Suppressor macrophage treated with lipopolysaccharide for 1 hour (primary cell): ENCODE measurements at regions not wholly inside any gene's neighbourhood (a gene's known extent, or its start where the extent isn't known, plus 50 kb on each side); places are given as distances from the start of the nearest gene placed in this dataset.
"Not testable (repeated sequence)": the region's sequence is repeated elsewhere in the genome, so short reads cannot be mapped to it uniquely, and the experiment has no call there.

Experiments used
- DNase-seq, 3 donors: peaks; one replicate each; pipeline ENCODE4 v3.0.0-alpha.2; 2020 to 2022

GRCh38 chr18:38250971-38251370 lies 685.4 kb upstream of the CELF4 start:
- DNase-seq = no peak

GRCh38 chr18:38244480-38244879 lies 678.9 kb upstream of the CELF4 start:
- DNase-seq = no peak

DNA sequence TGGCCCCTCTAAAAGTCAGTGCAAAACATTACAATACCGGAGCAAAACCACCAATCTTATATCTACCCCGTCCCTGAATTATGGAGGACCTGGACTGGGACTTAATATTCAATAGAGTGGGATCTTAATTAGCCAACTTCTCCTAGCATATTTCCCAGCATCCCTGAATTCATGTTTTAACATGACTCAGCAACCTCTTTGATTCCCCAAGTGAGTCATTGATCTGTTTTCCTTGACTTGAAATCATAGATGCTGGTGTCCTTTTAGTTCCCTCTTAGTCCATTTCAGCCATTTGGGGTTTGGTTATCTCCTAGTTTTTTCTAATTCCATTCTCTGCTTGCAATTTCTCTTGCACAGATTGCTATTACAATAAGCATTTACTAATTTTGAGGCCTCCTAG lies 677.7 kb upstream of the CELF4 start:
- DNase-seq = no peak

- no peak for DNase-seq
These were observed 676.1 kb upstream of the CELF4 start for GRCh38 chr18:38241736-38242135.

- DNase-seq = no peak
These were observed 675.6 kb upstream of the CELF4 start for GRCh38 chr18:38241216-38241615.

GRCh38 chr18:38239606-38240005 lies 674.0 kb upstream of the CELF4 start:
- no peak for DNase-seq

DNA sequence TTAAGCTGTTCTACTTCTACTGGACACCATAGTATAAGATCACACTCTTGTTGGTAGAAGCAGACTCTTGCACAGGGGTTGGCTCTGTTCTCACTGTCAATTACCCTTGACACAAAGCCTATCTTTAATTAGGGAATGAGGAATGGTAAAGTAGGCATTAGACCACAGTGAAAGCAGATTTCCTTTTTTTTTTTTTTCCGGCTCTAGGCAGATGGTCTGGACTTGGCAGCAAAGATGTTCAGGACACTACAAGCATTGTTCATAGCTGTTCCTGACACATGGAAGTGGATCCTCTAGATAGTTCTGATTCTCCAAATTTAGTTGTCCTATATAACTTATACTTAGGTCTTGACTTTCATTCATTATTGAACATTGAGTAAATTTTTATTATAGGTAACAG lies 672.2 kb upstream of the CELF4 start:
- no peak for DNase-seq

DNA sequence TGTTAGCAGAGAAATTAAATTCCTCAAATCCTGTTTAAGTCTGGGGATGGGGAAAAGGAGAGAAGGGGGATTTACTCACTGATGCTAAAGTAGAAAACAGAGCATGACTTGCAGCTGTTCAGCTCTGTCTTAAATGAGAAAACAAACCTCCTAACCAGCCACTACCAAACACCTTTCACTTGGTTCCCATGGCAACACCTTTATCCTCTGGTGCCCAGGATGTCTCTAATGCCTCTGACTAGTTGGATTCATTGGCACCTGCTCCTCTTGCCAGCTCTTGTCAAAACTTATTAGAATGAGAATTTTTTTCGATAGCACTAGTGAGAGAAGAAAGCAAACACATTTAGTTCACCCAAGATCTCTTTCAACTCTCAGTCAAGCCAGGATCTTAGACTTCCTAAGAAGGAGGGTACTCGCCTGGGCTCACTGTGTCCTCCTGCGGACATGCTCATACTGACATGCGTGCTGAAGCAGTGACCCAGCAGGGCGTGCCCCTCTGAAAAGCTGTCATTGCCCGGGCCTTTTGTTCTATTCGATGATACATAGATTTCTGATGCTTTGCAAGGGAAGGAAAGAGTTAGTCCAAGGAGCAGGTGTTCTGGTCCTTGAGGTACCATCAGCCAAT lies 656.0 kb upstream of the CELF4 start:
- DNase-seq = no peak

DNA sequence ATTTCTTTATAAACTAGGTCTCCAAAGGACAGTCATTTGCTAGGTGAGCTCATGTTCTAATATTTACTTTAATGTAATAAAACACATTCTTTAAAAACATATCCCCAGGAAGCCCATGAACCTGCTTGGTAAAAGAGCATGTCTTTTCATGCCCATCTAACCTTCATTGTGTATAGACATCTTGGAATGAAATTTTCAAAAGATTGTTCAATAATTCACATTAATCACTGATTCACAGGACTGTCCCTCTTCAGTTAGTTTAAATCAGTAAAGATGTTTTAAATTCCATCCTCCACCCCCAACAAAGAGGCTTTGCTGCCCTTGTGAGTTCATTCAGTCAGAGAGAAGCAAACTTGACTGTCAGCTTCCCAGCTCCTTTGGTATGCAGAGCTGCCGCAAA lies 633.4 kb upstream of the CELF4 start:
- DNase-seq = no peak

DNA sequence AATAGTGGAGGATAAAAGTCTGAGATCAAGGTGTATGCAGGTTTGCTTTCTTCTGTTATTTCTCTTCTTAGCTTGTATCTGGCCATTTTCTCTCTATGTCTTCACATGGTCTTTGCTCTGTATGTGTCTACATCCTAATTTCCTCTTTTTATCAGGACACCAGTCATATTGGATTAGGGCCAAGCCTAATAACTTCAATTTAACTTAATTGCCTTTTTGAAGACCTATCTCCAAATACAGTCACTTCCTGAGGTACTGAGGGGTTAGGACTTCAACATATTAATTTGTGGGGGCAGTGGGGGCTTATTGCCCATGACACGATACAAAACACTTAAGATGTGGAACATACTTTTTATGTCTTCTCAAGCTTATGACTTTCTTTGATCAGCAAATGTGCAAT lies 632.9 kb upstream of the CELF4 start:
- no peak for DNase-seq

DNA sequence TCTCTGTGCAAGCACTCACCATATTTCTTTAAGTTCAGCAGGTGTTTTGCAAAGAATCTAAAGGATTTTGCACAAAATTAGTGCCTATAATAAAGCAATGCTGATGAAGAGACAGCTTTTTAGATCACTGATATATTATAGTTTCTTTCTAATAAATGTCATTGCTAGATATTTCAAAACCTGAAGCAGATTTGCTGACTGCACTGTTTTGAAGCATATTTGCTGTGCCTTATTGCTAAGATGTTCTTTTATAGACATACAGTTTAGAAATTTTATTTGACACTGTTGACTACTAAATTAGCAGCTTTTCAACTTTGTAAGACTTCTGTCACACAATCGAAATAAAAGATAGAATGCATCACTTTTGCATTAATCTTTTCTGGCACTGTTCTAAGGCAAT lies 620.9 kb upstream of the CELF4 start:
- DNase-seq = no peak

- DNase-seq = no peak
These were observed 609.0 kb upstream of the CELF4 start for GRCh38 chr18:38174594-38174993.

DNA sequence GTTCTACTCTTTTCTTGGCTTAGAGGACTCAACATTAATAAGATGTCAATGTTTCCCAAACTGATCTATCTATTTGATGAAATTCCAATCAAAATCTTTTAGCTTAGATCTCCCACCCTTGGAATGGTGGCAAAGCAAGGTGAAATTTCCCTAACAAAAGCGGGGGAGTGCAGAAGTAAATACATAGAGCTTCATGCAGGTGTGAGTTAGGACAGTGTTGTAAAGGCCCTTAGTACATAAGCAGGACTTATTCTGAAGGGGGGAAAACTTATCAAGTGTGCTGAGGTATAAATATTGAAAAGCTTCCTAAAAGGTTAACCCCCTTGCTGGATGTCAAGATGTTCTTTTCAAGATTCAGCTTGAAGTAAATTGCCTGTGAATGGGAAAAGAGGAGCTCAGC lies 608.6 kb upstream of the CELF4 start:
- no peak for DNase-seq

GRCh38 chr18:38170845-38171244 lies 605.2 kb upstream of the CELF4 start:
- DNase-seq = no peak

DNA sequence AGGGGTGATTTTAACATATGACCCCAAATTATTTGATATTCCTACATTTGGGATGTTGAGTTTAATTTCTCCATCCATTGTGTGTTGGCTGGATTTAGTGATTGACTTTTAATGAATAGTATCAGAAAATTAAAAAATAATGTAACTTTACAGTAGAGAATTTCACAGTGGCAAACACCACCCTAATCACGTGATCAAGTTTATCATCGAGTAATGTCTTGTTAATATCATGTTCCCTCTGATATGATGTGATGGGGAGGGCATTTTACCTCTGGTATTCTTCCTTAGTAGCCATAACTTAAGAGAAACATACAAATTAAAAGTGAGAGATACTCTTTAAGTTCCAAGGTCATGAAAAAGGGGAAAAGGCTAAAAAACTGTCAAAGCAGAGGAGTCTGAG lies 602.0 kb upstream of the CELF4 start:
- no peak for DNase-seq

GRCh38 chr18:38153116-38153515 lies 587.5 kb upstream of the CELF4 start:
- not testable (repeated sequence) for DNase-seq

- DNase-seq = no peak
These were observed 551.1 kb upstream of the CELF4 start for GRCh38 chr18:38116716-38117115.

- no peak for DNase-seq
These were observed 549.6 kb upstream of the CELF4 start for GRCh38 chr18:38115201-38115600.

DNA sequence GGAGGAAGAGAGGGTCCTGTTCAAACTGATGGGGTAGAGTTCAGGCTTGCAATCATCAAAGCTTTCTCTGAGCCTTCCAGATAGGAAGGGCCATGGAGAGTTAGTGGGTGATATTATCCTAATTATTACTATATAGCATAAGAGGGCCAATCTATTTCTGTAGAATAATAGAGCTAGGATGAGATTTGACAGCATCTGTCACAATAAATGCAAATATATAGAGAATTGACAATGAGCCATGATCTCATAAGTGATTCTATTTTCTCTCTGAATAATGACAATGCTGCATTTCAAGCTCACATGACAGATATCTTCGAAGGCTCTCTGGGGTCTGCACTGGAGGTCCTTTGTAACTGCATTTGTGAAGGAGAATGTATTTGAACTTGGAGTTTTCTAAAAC lies 521.9 kb upstream of the CELF4 start:
- DNase-seq = no peak

DNA sequence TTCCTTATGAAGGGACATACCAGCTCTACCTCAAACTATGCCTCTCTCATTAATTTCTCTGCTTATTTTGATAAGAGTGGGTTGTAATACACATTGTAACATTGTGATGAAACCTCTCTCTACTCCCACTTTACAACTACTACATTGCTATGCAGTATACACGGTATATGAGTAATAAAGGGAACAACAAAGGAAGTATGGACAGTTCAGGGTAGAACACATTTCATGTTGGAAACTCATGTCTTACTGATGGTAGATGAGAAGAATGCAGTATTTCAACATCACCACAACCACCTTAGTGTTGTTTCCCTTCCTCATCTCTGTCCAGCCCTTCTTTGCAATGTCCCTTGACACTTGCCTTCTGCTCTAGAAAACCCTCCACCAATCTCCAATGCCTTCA lies 515.9 kb upstream of the CELF4 start:
- DNase-seq = no peak

GRCh38 chr18:38077229-38077628 lies 511.6 kb upstream of the CELF4 start:
- DNase-seq = no peak

DNA sequence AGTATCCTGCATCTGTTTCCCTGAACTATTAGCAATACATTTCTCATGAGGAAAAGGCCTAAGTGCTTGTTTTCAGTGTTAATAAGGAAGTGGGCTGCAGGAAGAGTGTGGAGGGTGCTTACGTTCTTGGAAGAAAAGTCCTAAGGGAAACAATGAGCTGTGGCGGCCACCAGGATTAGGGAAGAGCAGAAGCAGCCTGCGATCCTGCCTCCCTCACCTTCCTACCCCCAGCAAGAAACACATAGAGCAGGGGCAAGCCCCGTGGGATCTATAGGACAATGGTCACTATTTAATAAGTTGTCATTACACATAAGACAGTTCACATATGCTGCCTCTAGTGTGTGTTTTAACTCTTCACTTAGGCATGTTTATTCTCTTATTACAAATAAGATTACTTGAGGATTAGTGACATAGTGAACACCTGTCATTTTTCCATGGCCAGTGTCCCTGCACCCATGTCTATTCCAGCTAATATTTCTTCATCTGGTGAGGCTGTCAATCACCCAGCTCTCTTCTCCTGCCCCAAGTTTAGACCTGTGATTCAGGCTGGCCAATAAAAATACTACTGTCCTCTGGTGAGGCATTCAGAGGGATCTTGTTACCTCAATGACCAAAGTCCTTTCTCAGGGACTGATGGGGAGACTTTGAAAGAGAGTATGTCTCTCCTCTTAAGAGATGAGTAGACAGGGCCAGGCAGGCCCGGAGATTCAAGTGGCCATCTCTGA lies 510.9 kb upstream of the CELF4 start:
- no peak for DNase-seq

- DNase-seq = no peak
These were observed 508.8 kb upstream of the CELF4 start for GRCh38 chr18:38074298-38074876.

- no peak for DNase-seq
These were observed 502.2 kb upstream of the CELF4 start for GRCh38 chr18:38067821-38068220.

DNA sequence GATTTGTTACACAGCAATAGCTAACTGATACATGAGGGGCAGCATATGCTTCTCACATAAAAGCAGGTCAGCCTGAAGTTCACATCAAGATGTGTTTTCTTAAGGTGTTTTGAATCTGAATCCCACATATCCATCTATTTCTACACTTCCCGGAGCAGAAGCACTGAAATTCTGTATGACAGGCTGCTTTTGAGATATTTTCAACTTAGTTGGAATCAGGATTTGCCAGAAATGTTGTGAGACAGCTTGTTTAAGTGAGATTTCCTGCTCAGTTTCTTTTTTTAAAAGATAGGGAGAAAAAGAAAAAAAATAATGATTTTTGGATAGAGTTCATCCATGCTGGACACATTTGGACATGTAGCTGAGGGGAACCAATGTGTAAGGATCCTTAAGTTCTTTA lies 501.5 kb upstream of the CELF4 start:
- no peak for DNase-seq
